22Rv1 (cell line): ENCODE measurements at regions not wholly inside any gene's neighbourhood (a gene's known extent, or its start where the extent isn't known, plus 50 kb on each side); places are given as distances from the start of the nearest gene placed in this dataset.

Experiments
- H3K27ac ChIP-seq: fragments of 450-650 bp; 2 replicates; pipeline ENCODE4 v1.5.1; 2017
- CTCF ChIP-seq: fragments of 450-650 bp; IDR thresholded peaks from 2 replicates; pipeline ENCODE4 v1.5.1; 2017; ENCODE audit warnings: mild to moderate bottlenecking
- ZFX ChIP-seq: fragments of 450-650 bp; IDR thresholded peaks from 2 replicates; pipeline ENCODE4 v1.6.1; 2017; ENCODE audit warnings: antibody characterized with exemption, borderline replicate concordance

GRCh38 chr5:26482810-26483375 is 555.5 kb downstream of the CDH9 start:
- TF ChIP-seq CTCF (peak; percentile 81), ZFX (no peak)
- no peak overlapping the region for H3K27ac ChIP-seq

- TF ChIP-seq ZFX (no peak), CTCF (no peak)
- no peak overlapping the region for H3K27ac ChIP-seq
Observed at GRCh38 chr5:26482076-26482809, 556.1 kb downstream of the CDH9 start.

GRCh38 chr5:26470439-26470838 is 567.9 kb downstream of the CDH9 start:
- TF ChIP-seq ZFX (no peak), CTCF (no peak)
- H3K27ac ChIP-seq: no peak overlapping the region

- no peak overlapping the region for H3K27ac ChIP-seq
- TF ChIP-seq CTCF: no peak
- no peak for TF ChIP-seq ZFX
Observed at GRCh38 chr5:26439121-26439520, 599.3 kb downstream of the CDH9 start.

- TF ChIP-seq ZFX (no peak), CTCF (no peak)
- no peak overlapping the region for H3K27ac ChIP-seq
Observed at GRCh38 chr5:26434688-26435087, 603.7 kb downstream of the CDH9 start.

- H3K27ac ChIP-seq: no peak overlapping the region
- no peak for TF ChIP-seq CTCF
- no peak for TF ChIP-seq ZFX
Observed at GRCh38 chr5:26432386-26432785, 606.0 kb downstream of the CDH9 start.

- no peak for TF ChIP-seq CTCF
- no peak for TF ChIP-seq ZFX
- H3K27ac ChIP-seq: no peak overlapping the region
Observed at GRCh38 chr5:26430323-26430722, 608.1 kb downstream of the CDH9 start.
